ENCODE measurements at regions not wholly inside any gene's neighbourhood (a gene's known extent, or its start where the extent isn't known, plus 50 kb on each side); places are given as distances from the start of the nearest gene placed in this dataset.

DNA sequence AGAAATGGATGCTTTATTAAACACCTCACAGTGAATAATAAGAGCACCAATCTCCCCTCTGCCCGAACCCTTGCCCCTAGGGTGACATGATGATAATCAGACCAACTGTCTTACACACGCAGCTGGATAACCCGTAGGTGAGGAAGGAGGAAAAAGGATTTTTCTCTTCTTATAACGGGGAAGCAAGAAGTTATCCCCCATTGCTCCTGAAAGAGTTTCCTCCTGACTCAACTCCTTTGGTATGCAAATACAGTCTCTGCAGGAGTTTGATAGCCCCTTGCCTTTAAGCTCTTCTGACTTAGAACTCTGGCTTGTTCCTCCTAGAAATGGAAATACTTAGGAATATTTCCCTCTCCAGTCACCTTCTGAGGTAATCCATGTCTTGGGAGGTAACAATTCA lies 455.8 kb downstream of the TMEM135 start:
- TF ChIP-seq, protein P1, sequence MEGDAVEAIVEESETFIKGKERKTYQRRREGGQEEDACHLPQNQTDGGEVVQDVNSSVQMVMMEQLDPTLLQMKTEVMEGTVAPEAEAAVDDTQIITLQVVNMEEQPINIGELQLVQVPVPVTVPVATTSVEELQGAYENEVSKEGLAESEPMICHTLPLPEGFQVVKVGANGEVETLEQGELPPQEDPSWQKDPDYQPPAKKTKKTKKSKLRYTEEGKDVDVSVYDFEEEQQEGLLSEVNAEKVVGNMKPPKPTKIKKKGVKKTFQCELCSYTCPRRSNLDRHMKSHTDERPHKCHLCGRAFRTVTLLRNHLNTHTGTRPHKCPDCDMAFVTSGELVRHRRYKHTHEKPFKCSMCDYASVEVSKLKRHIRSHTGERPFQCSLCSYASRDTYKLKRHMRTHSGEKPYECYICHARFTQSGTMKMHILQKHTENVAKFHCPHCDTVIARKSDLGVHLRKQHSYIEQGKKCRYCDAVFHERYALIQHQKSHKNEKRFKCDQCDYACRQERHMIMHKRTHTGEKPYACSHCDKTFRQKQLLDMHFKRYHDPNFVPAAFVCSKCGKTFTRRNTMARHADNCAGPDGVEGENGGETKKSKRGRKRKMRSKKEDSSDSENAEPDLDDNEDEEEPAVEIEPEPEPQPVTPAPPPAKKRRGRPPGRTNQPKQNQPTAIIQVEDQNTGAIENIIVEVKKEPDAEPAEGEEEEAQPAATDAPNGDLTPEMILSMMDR (conservative IDR thresholded peaks at IDR 0.05 in 1 of 2, IDR thresholded peaks at IDR 0.05 in 1 of 2; ENCODE audit: extremely low read depth in 1 of 2, insufficient read depth in 1 of 2, low read depth in 1 of 2, low read length in 2 of 2) = no peak
- no peak for TF ChIP-seq EZH2 (IDR thresholded peaks at IDR 0.05; ENCODE audit: borderline replicate concordance, low read length)

All from mammary epithelial cell (primary cell).